Chondrocyte (in vitro differentiated cells): ENCODE measurements at regions not wholly inside any gene's neighbourhood (a gene's known extent, or its start where the extent isn't known, plus 50 kb on each side); places are given as distances from the start of the nearest gene placed in this dataset.

ENCODE experiments used
- DNase-seq: peaks from one replicate; pipeline ENCODE4 v3.0.0; 2021; ENCODE audit warnings: mixed read lengths, low spot score
- H3K27ac Mint-ChIP-seq: one replicate; pipeline ENCODE4 v1.8.0; 2021; ENCODE audit warnings: mild to moderate bottlenecking, moderate library complexity, mixed read lengths; ENCODE audit not compliant: unreplicated experiment
- H3K27me3 Mint-ChIP-seq: 2 replicates; pipeline ENCODE4 v1.8.0; 2021; ENCODE audit warnings: low read depth, mixed read lengths
- H3K36me3 Mint-ChIP-seq: 2 replicates; pipeline ENCODE4 v1.8.0; 2021; ENCODE audit warnings: low read depth, mixed read lengths
- H3K4me1 Mint-ChIP-seq: 2 replicates; pipeline ENCODE4 v1.8.0; 2021; ENCODE audit warnings: low read depth, mild to moderate bottlenecking, mixed read lengths
- H3K4me3 Mint-ChIP-seq: one replicate; pipeline ENCODE4 v1.8.0; 2021; ENCODE audit warnings: mild to moderate bottlenecking, moderate library complexity, mixed read lengths; ENCODE audit not compliant: unreplicated experiment
- H3K9me3 Mint-ChIP-seq: 2 replicates; pipeline ENCODE4 v1.8.0; 2021; ENCODE audit warnings: low read depth, mixed read lengths
- CTCF ChIP-seq: fragments of 200-600 bp; sonication (generic); IDR thresholded peaks from 2 replicates; pipeline ENCODE4 v1.5.0; 2021; ENCODE audit warnings: antibody characterized with exemption, mild to moderate bottlenecking, moderate library complexity

GRCh38 chr21:15650735-15651134 lies 79.0 kb upstream of the USP25 start:
- DNase-seq: no peak
- no peaks in the 10 kb centered on the region for H3K9me3 Mint-ChIP-seq
- no peak for TF ChIP-seq CTCF
- peaks cover 9% of the 10 kb centered on the region for H3K4me1 Mint-ChIP-seq
- H3K27me3 Mint-ChIP-seq: no peaks in the 10 kb centered on the region
- H3K27ac Mint-ChIP-seq: no peak overlapping the region
- no peak overlapping the region for H3K4me3 Mint-ChIP-seq
- no peaks in the 10 kb centered on the region for H3K36me3 Mint-ChIP-seq

- peaks cover 4% of the 10 kb centered on the region for H3K4me1 Mint-ChIP-seq
- H3K4me3 Mint-ChIP-seq: no peak overlapping the region
- no peak for DNase-seq
- H3K27me3 Mint-ChIP-seq: no peaks in the 10 kb centered on the region
- no peaks in the 10 kb centered on the region for H3K36me3 Mint-ChIP-seq
- no peak for TF ChIP-seq CTCF
- no peaks in the 10 kb centered on the region for H3K9me3 Mint-ChIP-seq
- H3K27ac Mint-ChIP-seq: no peak overlapping the region
Observed at GRCh38 chr21:15651172-15651571, 78.6 kb upstream of the USP25 start.

GRCh38 chr21:15653710-15654109 lies 76.1 kb upstream of the USP25 start:
- Mint-ChIP-seq H3K36me3 (no peaks in the 10 kb centered on the region), H3K9me3 (no peaks in the 10 kb centered on the region), H3K4me3 (no peak overlapping the region), H3K27ac (no peak overlapping the region), H3K4me1 (no peaks in the 10 kb centered on the region), H3K27me3 (no peaks in the 10 kb centered on the region)
- TF ChIP-seq CTCF: no peak
- DNase-seq: no peak

- Mint-ChIP-seq H3K9me3 (no peaks in the 10 kb centered on the region), H3K4me1 (no peaks in the 10 kb centered on the region), H3K27ac (no peak overlapping the region), H3K36me3 (no peaks in the 10 kb centered on the region), H3K4me3 (no peak overlapping the region), H3K27me3 (no peaks in the 10 kb centered on the region)
- TF ChIP-seq CTCF: no peak
- DNase-seq: no peak
Observed at GRCh38 chr21:15654171-15654570, 75.6 kb upstream of the USP25 start.

- no peaks in the 10 kb centered on the region for H3K27me3 Mint-ChIP-seq
- DNase-seq: no peak
- no peaks in the 10 kb centered on the region for H3K36me3 Mint-ChIP-seq
- no peak overlapping the region for H3K4me3 Mint-ChIP-seq
- H3K9me3 Mint-ChIP-seq: no peaks in the 10 kb centered on the region
- H3K4me1 Mint-ChIP-seq: peaks cover 34% of the 10 kb centered on the region
- H3K27ac Mint-ChIP-seq: no peak overlapping the region
- no peak for TF ChIP-seq CTCF
Observed at GRCh38 chr21:15659753-15660422, 69.9 kb upstream of the USP25 start.
